ENCODE measurements at regions not wholly inside any gene's neighbourhood (a gene's known extent, or its start where the extent isn't known, plus 50 kb on each side); places are given as distances from the start of the nearest gene placed in this dataset.

DNA sequence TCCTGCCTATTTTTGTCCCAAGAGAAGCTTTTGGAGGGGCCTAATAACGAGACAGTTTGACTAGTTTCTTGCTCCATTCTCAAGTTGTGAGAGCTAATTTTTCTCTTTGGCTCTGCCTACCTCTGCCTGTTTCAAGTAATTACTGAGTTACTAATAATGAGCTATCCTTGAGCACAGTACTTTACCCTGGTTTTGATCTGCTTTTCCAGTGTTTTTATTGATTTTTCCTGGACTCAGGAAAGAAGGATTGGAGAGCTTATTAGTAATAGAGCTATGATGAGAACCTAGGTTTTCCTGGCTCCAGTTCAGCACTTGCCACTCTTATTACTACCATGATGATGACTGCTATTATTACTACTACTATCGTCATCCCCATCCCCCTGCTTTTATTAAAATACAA, 106.7 kb downstream of the HS3ST3B1 start:
- H3K9me3 ChIP-seq = no peaks in the 10 kb centered on the region
- H3K27ac ChIP-seq = no peak overlapping the region
- DNase-seq = no peak
- no peaks in the 10 kb centered on the region for H3K4me1 ChIP-seq
- H3K36me3 ChIP-seq = no peaks in the 10 kb centered on the region
- H3K27me3 ChIP-seq = no peaks in the 10 kb centered on the region
- intact Hi-C loops (cut with DNase I; ENCODE audit: low total_unique reads) = no loop called here
- H3K4me3 ChIP-seq = no peak overlapping the region
- TF ChIP-seq, protein P1, sequence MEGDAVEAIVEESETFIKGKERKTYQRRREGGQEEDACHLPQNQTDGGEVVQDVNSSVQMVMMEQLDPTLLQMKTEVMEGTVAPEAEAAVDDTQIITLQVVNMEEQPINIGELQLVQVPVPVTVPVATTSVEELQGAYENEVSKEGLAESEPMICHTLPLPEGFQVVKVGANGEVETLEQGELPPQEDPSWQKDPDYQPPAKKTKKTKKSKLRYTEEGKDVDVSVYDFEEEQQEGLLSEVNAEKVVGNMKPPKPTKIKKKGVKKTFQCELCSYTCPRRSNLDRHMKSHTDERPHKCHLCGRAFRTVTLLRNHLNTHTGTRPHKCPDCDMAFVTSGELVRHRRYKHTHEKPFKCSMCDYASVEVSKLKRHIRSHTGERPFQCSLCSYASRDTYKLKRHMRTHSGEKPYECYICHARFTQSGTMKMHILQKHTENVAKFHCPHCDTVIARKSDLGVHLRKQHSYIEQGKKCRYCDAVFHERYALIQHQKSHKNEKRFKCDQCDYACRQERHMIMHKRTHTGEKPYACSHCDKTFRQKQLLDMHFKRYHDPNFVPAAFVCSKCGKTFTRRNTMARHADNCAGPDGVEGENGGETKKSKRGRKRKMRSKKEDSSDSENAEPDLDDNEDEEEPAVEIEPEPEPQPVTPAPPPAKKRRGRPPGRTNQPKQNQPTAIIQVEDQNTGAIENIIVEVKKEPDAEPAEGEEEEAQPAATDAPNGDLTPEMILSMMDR (IDR thresholded peaks at IDR 0.05) = no peak

- no peak overlapping the region for H3K4me3 ChIP-seq
- TF ChIP-seq POLR2A (IDR thresholded peaks at IDR 0.05) = no peak
- TF ChIP-seq, protein P1 (IDR thresholded peaks at IDR 0.05) = no peak
- H3K27me3 ChIP-seq = no peaks in the 10 kb centered on the region
- no peak for DNase-seq
- no peaks in the 10 kb centered on the region for H3K4me1 ChIP-seq
- H3K9me3 ChIP-seq = no peaks in the 10 kb centered on the region
- no peak overlapping the region for H3K27ac ChIP-seq
- H3K36me3 ChIP-seq = no peaks in the 10 kb centered on the region
- intact Hi-C loops (cut with DNase I; ENCODE audit: low total_unique reads) = no loop called here
Measured at GRCh38 chr17:14405189-14405588, 104.3 kb downstream of the HS3ST3B1 start.

Measured in uterus (tissue), 3 donors.